22Rv1 (cell line): ENCODE measurements at regions not wholly inside any gene's neighbourhood (a gene's known extent, or its start where the extent isn't known, plus 50 kb on each side); places are given as distances from the start of the nearest gene placed in this dataset.

Experiments used
- CTCF ChIP-seq: fragments of 450-650 bp; IDR thresholded peaks from 2 replicates; pipeline ENCODE4 v1.5.1; 2017; ENCODE audit warnings: mild to moderate bottlenecking
- ZFX ChIP-seq: fragments of 450-650 bp; IDR thresholded peaks from 2 replicates; pipeline ENCODE4 v1.6.1; 2017; ENCODE audit warnings: antibody characterized with exemption, borderline replicate concordance

- TF ChIP-seq CTCF (no peak), ZFX (no peak)
Observed at GRCh38 chr3:35473956-35474355, 165.4 kb upstream of the ARPP21 start.
